ENCODE measurements at regions not wholly inside any gene's neighbourhood (a gene's known extent, or its start where the extent isn't known, plus 50 kb on each side); places are given as distances from the start of the nearest gene placed in this dataset.
"Not testable (repeated sequence)": the region's sequence is repeated elsewhere in the genome, so short reads cannot be mapped to it uniquely, and the experiment has no call there.

GRCh38 chr7:149958880-149959279, 85.1 kb downstream of the ATP6V0E2 start:
- not testable (repeated sequence) for TF ChIP-seq CTCF, EZH2phosphoT487 (IDR thresholded peaks at IDR 0.05)
